ENCODE measurements at regions not wholly inside any gene's neighbourhood (a gene's known extent, or its start where the extent isn't known, plus 50 kb on each side); places are given as distances from the start of the nearest gene placed in this dataset.

GRCh38 chr5:42242210-42242609 lies 181.0 kb upstream of the GHR start:
- no peak overlapping the region for H3K9ac ChIP-seq (ENCODE audit: low read depth in 1 of 2, low read length in 2 of 2)
- H3K4me3 ChIP-seq (ENCODE audit: low read depth in 1 of 3, low read length in 3 of 3) = no peak overlapping the region
- no peak for DNase-seq (ENCODE audit: low spot score)
- WGBS = 65% methylated on average over 1 of the region's 1 CpG
- TF ChIP-seq CTCF (IDR thresholded peaks at IDR 0.05; ENCODE audit: low read depth, low read length, missing input control) (no peak), RAD21 (IDR thresholded peaks at IDR 0.05) (no peak), TAF1 (conservative IDR thresholded peaks at IDR 0.05) (no peak), REST (IDR thresholded peaks at IDR 0.05) (no peak), NR2F2 (IDR thresholded peaks at IDR 0.05) (no peak)
- H3K4me1 ChIP-seq (ENCODE audit: control insufficient read depth in 4 of 4, insufficient read depth in 4 of 4, low read length in 3 of 4) = no peaks in the 10 kb centered on the region
- no peaks in the 10 kb centered on the region for H3K9me3 ChIP-seq (ENCODE audit: control insufficient read depth in 4 of 4, low read length in 3 of 4)
- H3K36me3 ChIP-seq (ENCODE audit: control insufficient read depth in 4 of 4, insufficient read depth in 3 of 4, low read depth in 1 of 4, low read length in 3 of 4) = no peaks in the 10 kb centered on the region
- H3K27ac ChIP-seq (ENCODE audit: low read depth in 1 of 2, low read length in 2 of 2) = no peak overlapping the region
- H3K27me3 ChIP-seq (ENCODE audit: control insufficient read depth in 4 of 4, insufficient read depth in 4 of 4, low read length in 3 of 4) = no peaks in the 10 kb centered on the region

- Histone ChIP-seq H3K27ac (ENCODE audit: low read depth in 1 of 2, low read length in 2 of 2) (no peak overlapping the region), H3K4me1 (ENCODE audit: control insufficient read depth in 4 of 4, insufficient read depth in 4 of 4, low read length in 3 of 4) (no peaks in the 10 kb centered on the region), H3K9ac (ENCODE audit: low read depth in 1 of 2, low read length in 2 of 2) (no peak overlapping the region), H3K36me3 (ENCODE audit: control insufficient read depth in 4 of 4, insufficient read depth in 3 of 4, low read depth in 1 of 4, low read length in 3 of 4) (no peaks in the 10 kb centered on the region), H3K27me3 (ENCODE audit: control insufficient read depth in 4 of 4, insufficient read depth in 4 of 4, low read length in 3 of 4) (no peaks in the 10 kb centered on the region), H3K4me3 (ENCODE audit: low read depth in 1 of 3, low read length in 3 of 3) (no peak overlapping the region), H3K9me3 (ENCODE audit: control insufficient read depth in 4 of 4, low read length in 3 of 4) (no peaks in the 10 kb centered on the region)
- TF ChIP-seq CTCF (IDR thresholded peaks at IDR 0.05; ENCODE audit: low read depth, low read length, missing input control) = no peak
- no peak for TF ChIP-seq MAX (IDR thresholded peaks at IDR 0.05)
- TF ChIP-seq REST (IDR thresholded peaks at IDR 0.05) = no peak
- no peak for TF ChIP-seq ATF3 (IDR thresholded peaks at IDR 0.05)
- no peak for TF ChIP-seq SP1 (IDR thresholded peaks at IDR 0.05)
- TF ChIP-seq JUND (IDR thresholded peaks at IDR 0.05) = no peak
- no peak for TF ChIP-seq ZBTB33 (IDR thresholded peaks at IDR 0.05)
- TF ChIP-seq YY1 (IDR thresholded peaks at IDR 0.05) = no peak
- TF ChIP-seq HNF4G (IDR thresholded peaks at IDR 0.05) = no peak
- 69% methylated on average over 5 of the region's 5 CpGs for WGBS
- no peak for DNase-seq (ENCODE audit: low spot score)
These were observed 180.3 kb upstream of the GHR start for GRCh38 chr5:42242881-42243485.

All from liver (tissue), 8 donors.